Skeletal muscle satellite cell (primary cell): ENCODE measurements at regions not wholly inside any gene's neighbourhood (a gene's known extent, or its start where the extent isn't known, plus 50 kb on each side); places are given as distances from the start of the nearest gene placed in this dataset.

Experiments
- H3K27me3 ChIP-seq: 2 replicates; pipeline ENCODE4 v1.7.0; 2013; ENCODE audit warnings: low read length; ENCODE audit not compliant: control insufficient read depth, insufficient read depth
- H3K36me3 ChIP-seq: 2 replicates; pipeline ENCODE4 v1.7.0; 2013; ENCODE audit warnings: mild to moderate bottlenecking, control low read depth, low read length; ENCODE audit not compliant: insufficient read depth
- H3K4me1 ChIP-seq: 2 replicates; pipeline ENCODE4 v1.7.0; 2013; ENCODE audit warnings: low read length; ENCODE audit not compliant: control insufficient read depth, insufficient read depth
- H3K4me2 ChIP-seq: 2 replicates; pipeline ENCODE4 v1.7.0; 2013; ENCODE audit warnings: mild to moderate bottlenecking, low read length
- H3K4me3 ChIP-seq: 2 replicates; pipeline ENCODE4 v1.7.0; 2013; ENCODE audit warnings: low read length
- H3K9ac ChIP-seq: 2 replicates; pipeline ENCODE4 v1.7.0; 2013; ENCODE audit warnings: mild to moderate bottlenecking, low read depth, low read length, moderate library complexity
- H3K9me3 ChIP-seq: replicated peaks from 2 replicates; pipeline ENCODE4 v1.7.0; 2013; ENCODE audit warnings: mild to moderate bottlenecking, control low read depth, low read length

DNA sequence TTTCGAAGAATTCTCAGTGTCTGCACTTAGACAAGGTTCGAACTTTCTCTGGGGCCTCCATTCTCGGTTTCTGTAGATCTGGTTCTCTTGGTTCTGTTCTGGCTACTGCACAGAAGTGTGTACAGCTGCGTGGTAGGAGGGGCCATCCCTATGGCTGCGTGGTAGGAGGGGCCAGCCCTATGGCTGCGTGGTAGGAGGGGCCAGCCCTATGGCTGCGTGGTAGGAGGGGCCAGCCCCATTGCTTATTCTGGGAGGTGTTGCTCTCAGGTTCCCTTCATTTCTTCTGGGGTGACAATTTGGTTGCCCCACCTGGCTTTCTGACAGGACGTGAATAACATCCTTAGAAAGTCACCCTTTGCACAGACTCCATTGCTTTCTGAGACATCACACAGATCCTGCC is 65.2 kb upstream of the CHST15 start:
- Histone ChIP-seq H3K36me3 (no peaks in the 10 kb centered on the region), H3K4me1 (peaks cover 28% of the 10 kb centered on the region), H3K4me3 (no peak overlapping the region), H3K27me3 (peaks cover 16% of the 10 kb centered on the region), H3K9ac (no peak overlapping the region), H3K9me3 (no peaks in the 10 kb centered on the region), H3K4me2 (no peak overlapping the region)

DNA sequence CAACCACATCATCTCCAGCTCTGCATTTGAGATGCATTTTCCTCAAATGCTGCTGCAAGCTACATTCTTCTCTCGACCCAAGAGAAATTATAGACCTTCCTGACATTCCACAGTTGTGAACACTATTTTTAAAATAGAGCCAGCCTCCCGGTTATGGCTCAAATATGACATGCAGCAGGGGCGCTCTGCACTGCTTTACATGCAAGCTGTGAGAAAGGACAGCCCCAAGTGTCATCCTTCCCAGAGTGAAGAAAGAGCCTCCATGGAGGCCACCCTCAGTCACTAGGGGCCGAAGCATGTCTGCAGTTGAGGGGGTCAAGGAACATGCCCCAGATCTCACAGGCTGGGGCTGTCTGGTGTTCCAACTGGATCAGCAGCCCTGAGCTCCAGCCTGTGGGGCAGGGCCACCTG is 63.9 kb upstream of the CHST15 start:
- peaks cover 16% of the 10 kb centered on the region for H3K27me3 ChIP-seq

DNA sequence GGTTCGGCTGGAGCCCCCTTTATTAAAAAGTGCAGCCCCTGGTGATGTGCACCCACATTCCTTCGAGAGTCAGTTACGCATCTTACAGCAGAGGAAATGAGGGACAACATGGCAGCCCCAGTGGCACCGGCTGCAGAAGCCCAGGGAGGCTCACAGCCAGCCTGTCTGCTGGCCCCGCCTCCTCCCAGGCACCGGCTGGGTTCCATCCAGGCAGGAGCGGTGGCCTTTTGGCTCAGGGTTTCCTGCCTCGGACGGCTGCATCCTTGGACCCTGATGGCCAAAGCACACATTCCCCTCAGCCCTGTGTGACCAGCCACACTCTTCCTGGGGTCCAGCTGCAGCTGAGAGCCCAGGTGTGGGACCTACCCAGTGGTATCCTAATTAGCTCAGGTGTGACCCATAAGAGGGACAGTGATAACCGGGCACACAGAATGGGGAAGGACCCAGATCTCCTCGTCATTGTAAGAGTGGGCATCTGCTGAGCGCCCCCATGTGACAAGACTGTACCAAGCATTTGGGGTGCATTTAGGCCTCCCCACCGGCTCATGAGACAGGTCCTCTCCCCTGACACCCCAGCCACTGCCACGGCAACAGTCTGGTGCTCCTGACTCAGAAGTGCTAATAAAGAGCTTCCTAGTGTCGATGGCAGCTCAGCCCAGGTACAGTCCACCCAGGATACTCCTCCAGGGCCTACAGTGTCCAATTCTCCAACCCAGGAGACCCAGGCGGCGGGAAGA is 63.3 kb upstream of the CHST15 start:
- Histone ChIP-seq H3K9ac (peak overlapping the region; percentile 73), H3K27me3 (peaks cover 16% of the 10 kb centered on the region), H3K9me3 (no peaks in the 10 kb centered on the region), H3K36me3 (no peaks in the 10 kb centered on the region), H3K4me1 (peaks cover 47% of the 10 kb centered on the region), H3K4me2 (peak overlapping the region; percentile 58), H3K4me3 (peak overlapping the region; percentile 34)

More for the DNA sequence above, 63.9 kb upstream of the CHST15 start:
- Histone ChIP-seq H3K4me1 (peaks cover 41% of the 10 kb centered on the region), H3K9ac (peak overlapping the region; percentile 73), H3K36me3 (no peaks in the 10 kb centered on the region), H3K4me2 (no peak overlapping the region), H3K4me3 (no peak overlapping the region), H3K9me3 (no peaks in the 10 kb centered on the region)

DNA sequence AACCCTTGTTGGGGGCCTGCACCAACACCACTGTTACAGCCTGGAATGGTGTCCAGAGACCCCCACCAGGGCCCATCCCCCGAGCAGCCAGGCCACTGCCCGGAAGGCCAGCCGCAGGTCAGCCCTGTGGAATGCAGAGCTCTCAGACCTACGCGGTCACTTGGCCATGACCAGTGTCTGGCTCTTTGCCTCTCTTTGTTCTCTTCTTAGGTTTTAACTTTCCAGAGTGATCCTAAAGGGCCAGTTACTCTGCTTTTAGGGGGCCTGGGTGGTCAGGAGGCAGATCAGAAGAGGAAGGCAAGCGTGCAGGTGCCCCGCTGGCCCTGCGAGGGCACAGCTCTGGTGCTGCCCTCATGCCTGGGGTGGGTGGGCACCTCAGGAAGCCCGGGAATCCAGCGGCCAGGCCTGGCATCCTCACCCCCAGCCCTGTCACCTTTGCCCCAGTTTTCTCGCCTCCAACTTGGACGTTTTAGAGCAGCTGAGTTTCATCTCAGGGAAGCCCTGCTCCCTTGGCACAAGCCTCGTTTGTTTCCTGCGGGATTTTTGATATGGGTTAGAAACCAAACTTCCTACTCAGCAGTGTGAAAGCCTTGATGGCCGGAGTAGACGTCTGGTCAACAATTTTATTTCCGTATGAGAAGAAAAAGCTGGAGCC is 62.5 kb upstream of the CHST15 start:
- Histone ChIP-seq H3K9ac (peak overlapping the region; percentile 73), H3K4me2 (peak overlapping the region; percentile 58), H3K36me3 (no peaks in the 10 kb centered on the region), H3K4me1 (peaks cover 49% of the 10 kb centered on the region), H3K27me3 (peaks cover 16% of the 10 kb centered on the region), H3K4me3 (peak overlapping the region; percentile 34), H3K9me3 (no peaks in the 10 kb centered on the region)

DNA sequence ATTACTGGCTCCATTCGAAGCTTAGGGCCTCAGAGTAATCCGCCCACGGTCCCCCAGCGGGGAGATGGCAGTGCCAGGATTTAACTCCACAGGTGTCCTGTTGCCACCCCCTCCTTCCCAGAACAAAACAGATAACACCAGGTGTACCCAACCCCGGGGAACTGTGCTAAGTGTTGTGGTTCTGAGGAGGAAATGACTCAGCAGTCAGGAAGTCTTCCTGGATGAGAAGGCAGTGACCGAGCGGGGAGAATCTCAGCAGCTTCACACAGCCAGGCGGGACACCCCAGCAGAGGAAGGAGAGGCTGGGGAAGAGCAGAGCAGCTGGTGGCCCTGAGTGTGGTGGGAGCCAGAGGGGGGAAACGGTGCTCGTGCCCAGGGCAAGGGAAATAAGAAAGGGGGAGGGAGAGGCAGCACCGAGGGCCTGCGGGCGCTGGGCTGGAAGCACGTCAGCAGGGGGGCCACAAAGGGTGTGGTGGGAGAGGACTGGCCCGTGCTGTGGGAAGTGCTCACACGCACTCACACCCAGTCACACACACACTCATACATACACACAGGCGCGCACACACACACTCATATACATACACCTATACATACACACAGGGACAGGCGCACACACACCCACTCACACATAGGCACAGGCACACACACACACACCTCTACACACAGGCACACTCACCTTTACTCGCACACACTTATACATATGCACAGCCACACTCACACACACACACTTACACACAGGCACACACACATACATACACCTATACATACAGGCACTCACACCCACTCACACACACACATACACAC is 59.8 kb upstream of the CHST15 start:
- no peaks in the 10 kb centered on the region for H3K36me3 ChIP-seq
- peak overlapping the region; percentile 63 for H3K4me2 ChIP-seq
- no peaks in the 10 kb centered on the region for H3K9me3 ChIP-seq
- H3K9ac ChIP-seq = peak overlapping the region; percentile 71
- H3K4me3 ChIP-seq = peak overlapping the region; percentile 35
- peaks cover 59% of the 10 kb centered on the region for H3K4me1 ChIP-seq
- no peaks in the 10 kb centered on the region for H3K27me3 ChIP-seq

DNA sequence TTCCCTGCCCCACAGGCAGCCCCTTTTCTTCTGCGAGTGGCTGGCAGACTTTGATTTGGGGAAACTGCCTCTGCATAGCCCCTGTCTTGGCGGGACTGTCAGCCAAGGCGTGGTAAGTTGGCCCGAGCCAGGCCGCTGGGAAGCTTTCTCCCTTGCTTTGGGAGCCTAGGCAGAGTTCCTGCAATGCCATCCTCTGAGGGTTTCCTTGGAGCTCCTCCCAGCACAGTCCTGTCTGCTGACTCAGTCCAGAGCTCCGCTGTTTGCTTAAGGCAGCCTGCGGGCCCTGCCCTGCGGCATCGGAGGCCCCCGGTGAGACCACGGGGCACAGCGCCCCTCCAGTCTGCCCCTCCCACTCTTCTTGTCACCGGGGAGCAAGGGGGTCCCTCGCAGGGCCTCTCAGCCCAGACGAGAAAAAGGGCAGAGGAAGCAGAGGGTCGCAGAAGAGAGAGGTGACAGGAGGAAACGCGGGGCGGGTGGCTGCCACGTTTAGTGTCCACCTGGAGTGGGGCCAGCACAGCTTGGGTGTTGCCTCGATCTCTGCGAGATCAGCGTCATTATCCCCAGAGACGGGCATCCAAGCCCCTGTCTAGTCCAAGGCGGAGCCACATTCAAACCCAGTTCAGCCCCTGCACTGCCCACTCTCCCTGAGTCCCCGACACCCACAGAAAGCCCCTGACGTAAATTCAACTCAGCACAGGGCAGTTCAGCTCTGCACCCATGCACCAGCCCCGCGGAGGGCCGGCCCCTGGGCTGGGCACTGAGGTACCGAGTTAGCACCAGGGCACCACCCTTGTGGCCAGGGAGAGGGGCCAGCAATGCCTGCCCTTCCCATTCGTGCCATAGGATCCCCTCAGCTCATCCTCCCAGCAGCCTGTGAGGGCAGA is 59.0 kb upstream of the CHST15 start:
- H3K4me2 ChIP-seq = peak overlapping the region; percentile 63
- no peaks in the 10 kb centered on the region for H3K27me3 ChIP-seq
- H3K9ac ChIP-seq = peak overlapping the region; percentile 71
- no peaks in the 10 kb centered on the region for H3K9me3 ChIP-seq
- H3K4me3 ChIP-seq = peak overlapping the region; percentile 35
- peaks cover 56% of the 10 kb centered on the region for H3K4me1 ChIP-seq
- H3K36me3 ChIP-seq = no peaks in the 10 kb centered on the region

DNA sequence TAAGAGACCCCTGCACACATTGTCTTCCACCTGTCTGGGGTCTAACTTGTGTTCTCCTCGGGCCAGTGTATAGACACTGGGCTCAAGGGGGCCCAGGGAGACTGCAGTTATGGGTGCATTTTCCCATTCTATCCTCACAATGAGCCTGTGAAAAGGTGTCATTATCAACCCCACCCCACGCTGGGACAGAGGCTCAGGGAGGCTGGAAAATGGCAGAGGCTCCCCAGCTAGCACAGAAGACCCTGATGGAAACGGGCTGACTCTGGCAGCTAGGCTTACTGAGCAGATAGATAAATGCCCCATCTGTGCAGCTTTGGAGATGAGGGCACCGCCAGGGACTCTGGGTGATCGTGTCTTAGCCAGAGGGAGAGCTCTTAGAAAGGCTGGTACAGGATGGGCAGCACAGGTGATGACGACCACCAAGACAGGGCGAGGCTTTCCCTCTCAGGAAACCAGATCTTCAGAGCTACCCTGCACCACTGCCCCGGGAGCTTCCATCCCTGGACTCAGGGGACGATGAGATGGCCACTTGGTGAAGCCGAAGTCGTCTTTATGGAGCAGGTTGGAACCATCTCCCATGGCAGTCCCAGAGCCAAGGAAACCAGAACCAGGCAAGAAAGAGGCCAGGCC is 58.2 kb upstream of the CHST15 start:
- Histone ChIP-seq H3K36me3 (no peaks in the 10 kb centered on the region), H3K9me3 (no peaks in the 10 kb centered on the region), H3K9ac (peak overlapping the region; percentile 71), H3K4me3 (no peak overlapping the region), H3K27me3 (no peaks in the 10 kb centered on the region), H3K4me2 (peak overlapping the region; percentile 63), H3K4me1 (peaks cover 49% of the 10 kb centered on the region)

DNA sequence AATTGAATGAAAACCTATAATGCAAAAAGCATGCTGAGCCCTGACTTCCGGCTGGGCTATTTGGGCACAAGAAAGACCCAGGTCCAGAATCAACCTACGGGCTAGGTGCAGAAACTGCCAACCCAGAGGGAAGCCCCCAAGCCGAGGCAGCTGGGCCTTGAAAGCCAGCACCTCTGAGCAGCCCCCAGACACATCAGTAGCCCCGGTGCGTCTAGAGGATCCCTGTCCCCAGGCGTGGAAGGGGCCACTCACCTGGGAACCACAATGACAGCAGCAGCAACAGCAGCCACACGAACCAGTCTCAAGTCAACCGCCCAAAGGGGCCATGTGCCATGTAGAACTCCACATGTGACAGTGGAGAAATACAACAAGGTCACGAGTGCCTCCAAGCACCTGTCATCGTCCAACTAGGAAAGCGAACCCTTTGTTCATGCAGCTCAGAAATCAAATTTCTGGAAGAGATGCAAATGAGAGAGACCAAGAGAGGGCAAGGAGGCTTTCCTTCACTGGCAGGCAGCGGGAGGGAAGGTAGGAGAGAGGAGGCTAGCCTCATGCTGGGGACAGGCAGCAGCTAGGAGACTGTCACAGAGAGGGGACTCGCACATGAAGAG is 57.5 kb upstream of the CHST15 start:
- Histone ChIP-seq H3K4me1 (peaks cover 43% of the 10 kb centered on the region), H3K27me3 (no peaks in the 10 kb centered on the region), H3K9me3 (no peaks in the 10 kb centered on the region)

DNA sequence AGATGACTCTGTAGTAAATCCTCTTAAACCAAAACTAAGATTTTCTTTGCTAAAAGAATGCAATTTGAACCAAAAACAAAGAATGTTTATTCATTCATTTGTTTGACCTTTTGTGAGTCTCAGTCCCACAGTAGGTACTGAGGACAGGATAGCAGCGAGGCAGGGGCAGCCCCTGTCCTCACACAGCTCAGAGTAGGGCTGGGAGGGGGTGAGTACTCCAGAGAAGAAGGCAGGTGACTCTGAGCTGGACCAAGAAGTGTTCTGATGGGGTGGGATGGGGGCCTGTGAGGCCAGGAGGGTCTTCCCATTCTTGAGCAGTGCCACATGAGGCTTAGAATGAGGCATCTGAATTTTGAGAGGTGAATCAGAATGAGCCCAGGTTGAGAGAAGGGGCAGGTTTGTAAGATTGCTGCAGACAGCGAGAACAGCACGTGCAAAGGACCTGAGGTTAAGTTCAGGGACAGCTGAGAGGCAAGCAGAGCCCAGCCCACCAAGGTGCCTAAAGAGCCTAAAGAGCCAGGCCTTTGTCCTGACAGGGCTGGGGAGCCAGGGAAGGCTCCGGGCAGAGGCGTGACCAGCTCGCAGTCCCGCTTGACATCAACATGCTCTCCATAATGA is 56.9 kb upstream of the CHST15 start:
- no peak overlapping the region for H3K4me3 ChIP-seq
- H3K36me3 ChIP-seq = no peaks in the 10 kb centered on the region
- no peak overlapping the region for H3K9ac ChIP-seq
- H3K4me2 ChIP-seq = no peak overlapping the region
- peaks cover 43% of the 10 kb centered on the region for H3K4me1 ChIP-seq
- no peaks in the 10 kb centered on the region for H3K27me3 ChIP-seq
- H3K9me3 ChIP-seq = no peaks in the 10 kb centered on the region

More for the DNA sequence above, 57.5 kb upstream of the CHST15 start:
- H3K4me3 ChIP-seq = no peak overlapping the region
- H3K9ac ChIP-seq = no peak overlapping the region
- no peak overlapping the region for H3K4me2 ChIP-seq
- no peaks in the 10 kb centered on the region for H3K36me3 ChIP-seq
